Pancreas (tissue), 10 donors: ENCODE measurements at regions not wholly inside any gene's neighbourhood (a gene's known extent, or its start where the extent isn't known, plus 50 kb on each side); places are given as distances from the start of the nearest gene placed in this dataset.
"Not testable (repeated sequence)": the region's sequence is repeated elsewhere in the genome, so short reads cannot be mapped to it uniquely, and the experiment has no call there.

ENCODE experiments used
- ATAC-seq, 4 donors: fragments of 200-7000 bp; cut with Tn5 transposase; one replicate each; pipeline versions ENCODE4 v1.8.0 to v1.9.1; 2020; ENCODE audit warnings: mild to moderate bottlenecking in 4 of 4, moderate library complexity in 4 of 4
- DNase-seq, 6 donors: peaks; one replicate each; pipeline ENCODE4 v3.0.0-alpha.2; 2020
- FAIRE-seq: peaks from 2 replicates; lab custom pipeline; 2012; peaks lifted over from hg19 to GRCh38; lab: Jason Lieb, UNC
- H3K27ac ChIP-seq, 4 donors: fragments of 200-600 bp; sonication (generic); 1 replicate in 3 of 4; 2 replicates in 1 of 4; pipeline versions ENCODE4 v1.5.0 to v1.8.0; 2020
- H3K27me3 ChIP-seq, 4 donors: fragments of 200-600 bp; one replicate each; pipeline ENCODE4 v1.8.0; 2021
- H3K36me3 ChIP-seq, 3 donors: fragments of 200-600 bp; sonication (generic) in 1 of 3; one replicate each; pipeline versions ENCODE4 v1.5.0 to v1.8.0; 2020 to 2021
- H3K4me1 ChIP-seq, 3 donors: fragments of 200-600 bp; one replicate each; pipeline ENCODE4 v1.8.0; 2021
- H3K4me3 ChIP-seq, 4 donors: fragments of 200-600 bp; sonication (generic) in 2 of 4; one replicate each; pipeline versions ENCODE4 v1.5.0 to v1.8.0; 2020 to 2021
- H3K9me3 ChIP-seq, 4 donors: fragments of 200-600 bp; one replicate each; pipeline ENCODE4 v1.8.0; 2021
- WGBS, 2 donors: extraction: QIAGEN DNeasy Blood & Tissue Kit; methylation state at CpG; one replicate each; pipeline ENCODE4 v1.1.7; 2013; 5-methylcytosine and 5-hydroxymethylcytosine counted together
- intact Hi-C, 3 donors: fragments of 100-400 bp; cut with DNase I; formaldehyde crosslinking; loops; one replicate each; pipeline versions ENCODE4 v1.11.1 to v1.14.2; 2022
- TF ChIP-seq, protein P1 (sequence below), 4 donors: fragments of 200-600 bp; sonication (generic) in 3 of 4; IDR thresholded peaks; one replicate each; pipeline versions ENCODE4 v1.5.0 to v1.8.0; 2021; ENCODE audit warnings: antibody characterized with exemption in 4 of 4
- donor health status: healthy with polysubstance abuse.
- donor health status: DM: no; HTN: no; CAD: no; lungs with moderate emphysema.
- donor health status: DM: no; HTN: no; CAD: no.
- donor health status: control.
- donor health status: control.
- donor health status: Bipolar disorder and iron deficiency.
- donor health status: DM: yes; HTN: yes; CAD: no.
- donor health status: DM: no; HTN: no; CAD: no.
- donor health status: DM: no; HTN: no; CAD: no.
- donor health status: DM: yes; HTN: yes; CAD: no.

DNA sequence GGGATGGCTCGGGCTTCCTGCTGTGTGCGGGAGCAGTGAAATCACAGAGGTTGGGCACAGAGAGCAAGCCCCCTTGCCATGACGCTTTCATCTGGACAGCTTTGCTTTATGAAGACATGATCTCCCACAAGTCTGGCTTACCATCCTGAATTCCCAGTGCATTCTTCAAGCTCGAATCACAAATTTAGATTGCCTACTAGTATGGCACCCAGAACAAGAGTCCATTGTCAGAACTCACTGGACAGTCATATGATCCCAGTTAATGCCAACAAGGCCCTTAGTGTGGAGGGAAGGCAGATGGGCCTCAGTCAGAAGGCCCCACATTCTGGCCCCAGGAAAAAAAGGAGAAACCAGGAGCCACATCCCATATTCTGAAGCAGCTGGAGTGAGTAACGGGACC, 147.3 kb upstream of the FOXQ1 start:
- Histone ChIP-seq H3K4me3 (no peak overlapping the region), H3K36me3 (no peaks in the 10 kb centered on the region), H3K27ac (no peak overlapping the region), H3K9me3 (no peaks in the 10 kb centered on the region), H3K27me3 (no peaks in the 10 kb centered on the region), H3K4me1 (no peaks in the 10 kb centered on the region)
- intact Hi-C loops = no loop called here
- 83 to 90% methylated on average over 5 of the region's 5 CpGs for WGBS, 2 donors
- TF ChIP-seq, protein P1, sequence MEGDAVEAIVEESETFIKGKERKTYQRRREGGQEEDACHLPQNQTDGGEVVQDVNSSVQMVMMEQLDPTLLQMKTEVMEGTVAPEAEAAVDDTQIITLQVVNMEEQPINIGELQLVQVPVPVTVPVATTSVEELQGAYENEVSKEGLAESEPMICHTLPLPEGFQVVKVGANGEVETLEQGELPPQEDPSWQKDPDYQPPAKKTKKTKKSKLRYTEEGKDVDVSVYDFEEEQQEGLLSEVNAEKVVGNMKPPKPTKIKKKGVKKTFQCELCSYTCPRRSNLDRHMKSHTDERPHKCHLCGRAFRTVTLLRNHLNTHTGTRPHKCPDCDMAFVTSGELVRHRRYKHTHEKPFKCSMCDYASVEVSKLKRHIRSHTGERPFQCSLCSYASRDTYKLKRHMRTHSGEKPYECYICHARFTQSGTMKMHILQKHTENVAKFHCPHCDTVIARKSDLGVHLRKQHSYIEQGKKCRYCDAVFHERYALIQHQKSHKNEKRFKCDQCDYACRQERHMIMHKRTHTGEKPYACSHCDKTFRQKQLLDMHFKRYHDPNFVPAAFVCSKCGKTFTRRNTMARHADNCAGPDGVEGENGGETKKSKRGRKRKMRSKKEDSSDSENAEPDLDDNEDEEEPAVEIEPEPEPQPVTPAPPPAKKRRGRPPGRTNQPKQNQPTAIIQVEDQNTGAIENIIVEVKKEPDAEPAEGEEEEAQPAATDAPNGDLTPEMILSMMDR (IDR thresholded peaks at IDR 0.05) = no peak
- FAIRE-seq (no peak), ATAC-seq (no peak), DNase-seq (no peak)

DNA sequence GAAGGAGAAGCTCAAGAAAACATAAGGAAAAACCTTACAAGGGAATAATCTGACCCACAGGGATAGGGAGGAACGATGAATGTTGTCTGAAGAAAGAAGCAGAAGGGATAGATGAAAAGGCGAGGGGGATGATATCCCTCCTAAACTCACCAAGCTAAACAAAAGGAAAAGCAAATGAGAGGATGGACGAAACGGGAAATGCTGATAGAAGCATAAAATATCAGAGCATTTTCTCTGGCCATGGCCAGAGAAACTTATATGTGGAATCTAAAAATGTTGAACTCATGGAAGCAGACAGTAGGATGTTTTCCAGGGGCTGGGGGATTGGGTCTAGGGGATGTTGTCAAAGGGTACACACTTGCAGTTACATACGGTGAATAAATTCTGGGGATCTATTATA, 148.4 kb upstream of the FOXQ1 start:
- Histone ChIP-seq H3K27ac (no peak overlapping the region), H3K4me3 (no peak overlapping the region), H3K36me3 (no peaks in the 10 kb centered on the region), H3K27me3 (no peaks in the 10 kb centered on the region), H3K4me1 (no peaks in the 10 kb centered on the region), H3K9me3 (no peaks in the 10 kb centered on the region)
- FAIRE-seq (no peak), ATAC-seq (no peak), DNase-seq (no peak)
- TF ChIP-seq, protein P1 (IDR thresholded peaks at IDR 0.05) = no peak
- 81 to 91% methylated on average over 5 of the region's 5 CpGs for WGBS, 2 donors
- intact Hi-C loops = no loop called here

DNA sequence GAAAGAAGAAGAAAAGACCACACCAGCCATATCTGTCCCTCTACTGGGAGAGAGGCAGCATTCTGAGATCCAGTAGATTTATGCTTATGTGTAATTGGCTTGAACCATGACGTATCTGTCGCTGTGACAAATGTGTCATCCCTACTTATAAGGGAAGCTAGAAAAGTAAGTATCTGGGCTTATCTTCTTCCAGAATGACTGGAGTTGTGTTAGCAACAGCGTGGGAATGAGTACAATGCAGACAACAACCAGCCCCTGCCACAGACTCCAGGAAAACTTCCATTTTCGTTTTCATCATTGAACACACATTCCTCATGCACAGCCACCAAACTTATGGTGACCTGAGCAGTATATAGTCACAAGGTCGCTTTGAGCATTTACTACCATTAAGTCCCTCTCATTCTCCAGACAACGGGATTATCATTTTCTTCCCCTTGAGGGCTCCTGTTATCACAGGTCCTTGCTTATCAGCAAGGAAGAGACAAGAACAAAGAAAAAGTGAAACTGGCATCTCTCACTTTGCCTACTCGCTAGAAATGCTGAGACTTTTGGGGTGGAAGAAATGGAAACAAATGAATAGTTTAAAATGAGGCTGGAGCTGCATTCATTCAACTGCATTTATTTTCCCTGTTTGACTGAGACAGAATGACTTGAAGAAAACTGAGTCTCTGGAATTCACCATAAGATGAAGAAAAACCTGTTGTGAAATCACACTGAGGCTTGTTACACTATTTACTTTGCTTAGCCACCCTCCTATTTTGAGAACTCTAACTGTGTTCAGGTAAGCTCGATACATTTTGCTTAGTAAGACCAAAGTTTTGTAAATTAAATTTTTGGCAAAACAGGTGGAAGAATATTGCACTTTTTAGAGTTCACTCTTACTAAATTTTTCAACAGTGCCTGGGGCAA, 149.3 kb upstream of the FOXQ1 start:
- no peak for ATAC-seq
- H3K4me3 ChIP-seq = no peak overlapping the region

DNA sequence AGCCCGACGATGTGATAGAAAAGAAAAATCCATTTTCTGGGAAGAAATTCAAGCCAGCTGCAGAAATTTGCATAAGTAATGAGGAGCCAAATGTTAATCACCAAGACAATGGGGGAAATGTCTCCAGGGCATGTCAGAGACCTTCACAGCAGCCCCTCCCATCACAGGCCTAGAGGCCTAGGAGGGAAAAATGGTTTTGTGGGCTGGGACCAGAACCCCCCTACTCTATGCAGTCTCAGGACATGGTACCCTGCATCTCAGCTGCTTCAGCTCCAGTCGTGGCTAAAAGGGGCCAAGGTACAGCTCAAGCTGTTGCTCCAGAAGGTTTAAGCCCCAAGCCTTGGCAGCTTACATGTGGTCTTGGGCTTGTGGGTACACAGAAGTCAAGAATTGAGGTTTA, 155.5 kb upstream of the FOXQ1 start:
- FAIRE-seq, DNase-seq, H3K36me3 ChIP-seq, ATAC-seq, H3K4me3 ChIP-seq, H3K27me3 ChIP-seq, H3K27ac ChIP-seq, H3K4me1 ChIP-seq, H3K9me3 ChIP-seq, intact Hi-C loops: not testable (repeated sequence)
- 80 to 87% methylated on average over 3 of the region's 3 CpGs for WGBS, 2 donors

More for the DNA sequence above, 149.3 kb upstream of the FOXQ1 start:
- Histone ChIP-seq H3K9me3 (no peaks in the 10 kb centered on the region), H3K27ac (no peak overlapping the region), H3K27me3 (no peaks in the 10 kb centered on the region), H3K36me3 (no peaks in the 10 kb centered on the region), H3K4me1 (no peaks in the 10 kb centered on the region)
- intact Hi-C loops = no loop called here
- TF ChIP-seq, protein P1 (IDR thresholded peaks at IDR 0.05) = no peak
- FAIRE-seq (no peak), DNase-seq (no peak)
- WGBS, 2 donors = 59 to 71% methylated on average over 8 of the region's 8 CpGs

DNA sequence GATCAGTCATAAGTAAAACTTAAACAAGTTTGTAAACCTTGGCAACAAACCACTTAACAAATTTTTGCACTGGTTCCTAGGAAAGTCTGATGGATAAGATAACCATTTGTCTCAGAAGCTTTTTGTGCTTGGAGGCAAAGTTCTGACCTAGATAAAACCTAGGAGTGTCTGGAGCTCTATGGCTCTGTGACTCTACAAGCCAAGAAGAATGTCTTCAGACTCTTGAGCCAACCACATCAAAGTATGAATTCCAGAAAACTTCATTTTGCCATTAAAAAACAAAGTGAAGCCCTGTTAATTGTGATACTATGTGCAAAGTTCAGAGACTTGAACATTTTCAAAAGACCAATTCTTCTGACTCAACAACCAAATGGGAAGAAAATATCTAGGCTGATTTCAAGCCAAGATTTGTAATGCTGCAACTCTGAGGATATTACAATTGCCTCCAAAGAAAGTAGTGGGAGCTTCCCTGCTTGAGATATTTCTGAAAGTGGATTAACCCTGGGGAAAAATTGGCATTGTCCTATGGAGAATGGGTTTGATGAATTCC, 158.1 kb upstream of the FOXQ1 start:
- no peak overlapping the region for H3K4me3 ChIP-seq
- H3K4me1 ChIP-seq = no peaks in the 10 kb centered on the region
- H3K9me3 ChIP-seq = no peaks in the 10 kb centered on the region
- H3K27me3 ChIP-seq = no peaks in the 10 kb centered on the region
- intact Hi-C loops = no loop called here
- TF ChIP-seq, protein P1 (IDR thresholded peaks at IDR 0.05) = no peak
- FAIRE-seq (no peak), ATAC-seq (peak in 1 of 4 donors; percentile 48), DNase-seq (no peak)
- H3K27ac ChIP-seq = no peak overlapping the region
- H3K36me3 ChIP-seq = no peaks in the 10 kb centered on the region
